ENCODE measurements at regions not wholly inside any gene's neighbourhood (a gene's known extent, or its start where the extent isn't known, plus 50 kb on each side); places are given as distances from the start of the nearest gene placed in this dataset.

GRCh38 chr12:82242729-82243128, 115.5 kb downstream of the CCDC59 start:
- Histone ChIP-seq H3K36me3 (no peaks in the 10 kb centered on the region), H3K9me3 (no peaks in the 10 kb centered on the region), H3K4me3 (no peak overlapping the region), H3K4me1 (no peaks in the 10 kb centered on the region), H3K27me3 (no peaks in the 10 kb centered on the region), H3K27ac (no peak overlapping the region)
- DNase-seq = no peak
- TF ChIP-seq POLR2A (IDR thresholded peaks at IDR 0.05) = no peak
- no peak for TF ChIP-seq CTCF (IDR thresholded peaks at IDR 0.05)

- Histone ChIP-seq H3K4me3 (no peak overlapping the region), H3K27me3 (no peaks in the 10 kb centered on the region)
- TF ChIP-seq CTCF (IDR thresholded peaks at IDR 0.05) = no peak
- TF ChIP-seq POLR2A (IDR thresholded peaks at IDR 0.05) = no peak
Observed at GRCh38 chr12:82225871-82226270, 132.3 kb downstream of the CCDC59 start.

GRCh38 chr12:82223426-82223825, 134.8 kb downstream of the CCDC59 start:
- no peak for TF ChIP-seq POLR2A (IDR thresholded peaks at IDR 0.05)

More at GRCh38 chr12:82225871-82226270, 132.3 kb downstream of the CCDC59 start:
- H3K27ac ChIP-seq = no peak overlapping the region
- no peak for DNase-seq
- H3K9me3 ChIP-seq = no peaks in the 10 kb centered on the region
- H3K4me1 ChIP-seq = no peaks in the 10 kb centered on the region
- no peaks in the 10 kb centered on the region for H3K36me3 ChIP-seq

GRCh38 chr12:82216475-82216874, 141.7 kb downstream of the CCDC59 start:
- no peaks in the 10 kb centered on the region for H3K36me3 ChIP-seq
- DNase-seq = no peak
- TF ChIP-seq CTCF (IDR thresholded peaks at IDR 0.05) = no peak
- peaks cover 0 to under 1% (median 0%) of the 10 kb centered on the region in 4 donors for H3K9me3 ChIP-seq
- no peaks in the 10 kb centered on the region for H3K27me3 ChIP-seq
- no peak overlapping the region for H3K27ac ChIP-seq
- no peaks in the 10 kb centered on the region for H3K4me1 ChIP-seq
- H3K4me3 ChIP-seq = no peak overlapping the region

More at GRCh38 chr12:82223426-82223825, 134.8 kb downstream of the CCDC59 start:
- H3K27me3 ChIP-seq = no peaks in the 10 kb centered on the region
- no peak for DNase-seq
- H3K36me3 ChIP-seq = no peaks in the 10 kb centered on the region
- no peaks in the 10 kb centered on the region for H3K9me3 ChIP-seq
- no peak overlapping the region for H3K4me3 ChIP-seq
- no peak overlapping the region for H3K27ac ChIP-seq
- no peaks in the 10 kb centered on the region for H3K4me1 ChIP-seq

- H3K4me3 ChIP-seq = no peak overlapping the region
- H3K36me3 ChIP-seq = no peaks in the 10 kb centered on the region
- H3K4me1 ChIP-seq = no peaks in the 10 kb centered on the region
- no peak for DNase-seq
- no peaks in the 10 kb centered on the region for H3K27me3 ChIP-seq
- H3K27ac ChIP-seq = no peak overlapping the region
- TF ChIP-seq CTCF (IDR thresholded peaks at IDR 0.05) (no peak), POLR2A (IDR thresholded peaks at IDR 0.05) (no peak)
- peaks cover 0 to 8% (median 0%) of the 10 kb centered on the region in 4 donors for H3K9me3 ChIP-seq
Observed at GRCh38 chr12:82213761-82214160, 144.4 kb downstream of the CCDC59 start.

- TF ChIP-seq POLR2A (IDR thresholded peaks at IDR 0.05) (no peak), CTCF (IDR thresholded peaks at IDR 0.05) (no peak)
- no peaks in the 10 kb centered on the region for H3K4me1 ChIP-seq
Observed at GRCh38 chr12:82210882-82211281, 147.3 kb downstream of the CCDC59 start.

More at GRCh38 chr12:82210882-82211281, 147.3 kb downstream of the CCDC59 start:
- Histone ChIP-seq H3K4me3 (no peak overlapping the region), H3K27me3 (no peaks in the 10 kb centered on the region), H3K36me3 (no peaks in the 10 kb centered on the region), H3K27ac (no peak overlapping the region), H3K9me3 (peaks cover 0 to 8% (median 0%) of the 10 kb centered on the region in 4 donors)
- DNase-seq = no peak

Data from Peyer's patch (tissue), 4 donors.